ENCODE measurements at regions not wholly inside any gene's neighbourhood (a gene's known extent, or its start where the extent isn't known, plus 50 kb on each side); places are given as distances from the start of the nearest gene placed in this dataset.
"Not testable (repeated sequence)": the region's sequence is repeated elsewhere in the genome, so short reads cannot be mapped to it uniquely, and the experiment has no call there.

DNA sequence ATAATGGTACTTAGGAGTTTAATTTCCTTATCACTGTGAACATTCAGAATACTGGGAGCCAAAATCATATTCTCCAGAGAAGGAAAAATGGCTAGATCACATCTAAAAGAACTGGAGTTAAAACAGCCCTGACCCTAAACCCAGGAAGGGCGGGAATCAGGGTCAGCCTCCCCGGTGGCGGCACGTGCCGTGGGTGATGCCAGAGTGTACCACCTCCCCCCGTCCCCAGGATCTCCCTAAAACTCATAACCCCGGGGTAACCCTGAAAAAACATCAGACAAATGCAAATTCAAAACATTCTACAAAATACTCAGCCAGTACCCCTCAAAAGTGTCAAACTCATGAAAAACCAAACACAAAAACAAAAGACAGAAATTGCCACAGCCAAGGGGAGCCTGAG lies 148.3 kb downstream of the DLL1 start:
- no peak overlapping the region for H3K4me3 ChIP-seq (ENCODE audit: low read depth, low read length)
- TF ChIP-seq, protein P1, sequence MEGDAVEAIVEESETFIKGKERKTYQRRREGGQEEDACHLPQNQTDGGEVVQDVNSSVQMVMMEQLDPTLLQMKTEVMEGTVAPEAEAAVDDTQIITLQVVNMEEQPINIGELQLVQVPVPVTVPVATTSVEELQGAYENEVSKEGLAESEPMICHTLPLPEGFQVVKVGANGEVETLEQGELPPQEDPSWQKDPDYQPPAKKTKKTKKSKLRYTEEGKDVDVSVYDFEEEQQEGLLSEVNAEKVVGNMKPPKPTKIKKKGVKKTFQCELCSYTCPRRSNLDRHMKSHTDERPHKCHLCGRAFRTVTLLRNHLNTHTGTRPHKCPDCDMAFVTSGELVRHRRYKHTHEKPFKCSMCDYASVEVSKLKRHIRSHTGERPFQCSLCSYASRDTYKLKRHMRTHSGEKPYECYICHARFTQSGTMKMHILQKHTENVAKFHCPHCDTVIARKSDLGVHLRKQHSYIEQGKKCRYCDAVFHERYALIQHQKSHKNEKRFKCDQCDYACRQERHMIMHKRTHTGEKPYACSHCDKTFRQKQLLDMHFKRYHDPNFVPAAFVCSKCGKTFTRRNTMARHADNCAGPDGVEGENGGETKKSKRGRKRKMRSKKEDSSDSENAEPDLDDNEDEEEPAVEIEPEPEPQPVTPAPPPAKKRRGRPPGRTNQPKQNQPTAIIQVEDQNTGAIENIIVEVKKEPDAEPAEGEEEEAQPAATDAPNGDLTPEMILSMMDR (IDR thresholded peaks at IDR 0.05; ENCODE audit: low read depth, low read length, missing control alignments), result no peak
- in situ Hi-C loops (cut with HindIII; ENCODE audit: low sequenced_read_pairs), result loop anchor here (25.0 kb wide), 1 partner anchor 305 kb away; no protein-coding TSS in a partner anchor
- DNase-seq (ENCODE audit: low read depth), result no peak

DNA sequence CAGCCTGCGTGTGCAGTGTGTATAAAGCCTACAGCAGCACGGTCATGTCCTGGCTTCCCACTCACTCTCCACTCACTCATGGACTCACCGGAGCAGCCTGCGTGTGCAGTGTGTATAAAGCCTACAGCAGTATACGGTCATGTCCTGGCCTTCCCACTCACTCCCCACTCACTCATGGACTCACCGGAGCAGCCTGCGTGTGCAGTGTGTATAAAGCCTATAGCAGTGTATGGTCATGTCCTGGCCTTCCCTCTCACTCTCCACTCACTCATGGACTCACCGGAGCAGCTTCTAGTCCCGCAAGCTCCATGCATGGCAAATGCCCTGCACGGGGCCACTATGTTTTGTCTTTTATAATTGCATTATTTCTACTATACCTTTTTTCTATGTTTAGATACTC lies 149.8 kb downstream of the DLL1 start:
- DNase-seq (ENCODE audit: low read depth); H3K4me3 ChIP-seq (ENCODE audit: low read depth, low read length): not testable (repeated sequence)
- in situ Hi-C loops (cut with HindIII; ENCODE audit: low sequenced_read_pairs), result loop anchor here (25.0 kb wide), 1 partner anchor 304 kb away; no protein-coding TSS in a partner anchor

GRCh38 chr6:170140129-170140528 lies 150.7 kb downstream of the DLL1 start:
- in situ Hi-C loops (cut with HindIII; ENCODE audit: low sequenced_read_pairs), result loop anchor here (25.0 kb wide), 1 partner anchor 303 kb away; no protein-coding TSS in a partner anchor
- no peak overlapping the region for H3K4me3 ChIP-seq (ENCODE audit: low read depth, low read length)
- no peak for DNase-seq (ENCODE audit: low read depth)
- TF ChIP-seq, protein P1 (IDR thresholded peaks at IDR 0.05; ENCODE audit: low read depth, low read length, missing control alignments), result no peak

DNA sequence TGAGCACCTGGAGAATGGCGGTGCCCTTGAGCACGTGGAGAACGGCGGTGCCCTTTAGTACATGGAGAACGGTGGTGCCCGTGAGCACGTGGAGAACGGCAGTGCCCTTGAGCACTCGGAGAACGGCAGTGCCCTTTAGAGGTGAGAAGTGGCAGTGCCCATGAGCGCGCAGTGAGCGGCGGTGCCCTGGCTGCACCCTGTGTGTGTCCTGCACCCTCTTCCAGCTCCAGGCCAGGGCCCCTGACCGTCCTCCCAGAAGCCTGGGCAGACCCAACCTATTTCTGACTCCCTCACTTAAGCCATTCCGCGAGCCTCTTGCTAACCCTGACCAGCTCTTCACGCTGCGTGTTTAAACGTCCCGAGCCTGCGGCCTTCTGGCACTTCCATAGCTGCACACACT lies 151.3 kb downstream of the DLL1 start:
- in situ Hi-C loops (cut with HindIII; ENCODE audit: low sequenced_read_pairs), result loop anchor here (25.0 kb wide), 1 partner anchor 302 kb away; no protein-coding TSS in a partner anchor
- TF ChIP-seq, protein P1 (IDR thresholded peaks at IDR 0.05; ENCODE audit: low read depth, low read length, missing control alignments), result no peak
- DNase-seq (ENCODE audit: low read depth), result no peak
- no peak overlapping the region for H3K4me3 ChIP-seq (ENCODE audit: low read depth, low read length)

GRCh38 chr6:170139046-170139445 lies 151.8 kb downstream of the DLL1 start:
- not testable (repeated sequence) for DNase-seq (ENCODE audit: low read depth); H3K4me3 ChIP-seq (ENCODE audit: low read depth, low read length)
- in situ Hi-C loops (cut with HindIII; ENCODE audit: low sequenced_read_pairs), result loop anchor here (25.0 kb wide), 1 partner anchor 302 kb away; no protein-coding TSS in a partner anchor

DNA sequence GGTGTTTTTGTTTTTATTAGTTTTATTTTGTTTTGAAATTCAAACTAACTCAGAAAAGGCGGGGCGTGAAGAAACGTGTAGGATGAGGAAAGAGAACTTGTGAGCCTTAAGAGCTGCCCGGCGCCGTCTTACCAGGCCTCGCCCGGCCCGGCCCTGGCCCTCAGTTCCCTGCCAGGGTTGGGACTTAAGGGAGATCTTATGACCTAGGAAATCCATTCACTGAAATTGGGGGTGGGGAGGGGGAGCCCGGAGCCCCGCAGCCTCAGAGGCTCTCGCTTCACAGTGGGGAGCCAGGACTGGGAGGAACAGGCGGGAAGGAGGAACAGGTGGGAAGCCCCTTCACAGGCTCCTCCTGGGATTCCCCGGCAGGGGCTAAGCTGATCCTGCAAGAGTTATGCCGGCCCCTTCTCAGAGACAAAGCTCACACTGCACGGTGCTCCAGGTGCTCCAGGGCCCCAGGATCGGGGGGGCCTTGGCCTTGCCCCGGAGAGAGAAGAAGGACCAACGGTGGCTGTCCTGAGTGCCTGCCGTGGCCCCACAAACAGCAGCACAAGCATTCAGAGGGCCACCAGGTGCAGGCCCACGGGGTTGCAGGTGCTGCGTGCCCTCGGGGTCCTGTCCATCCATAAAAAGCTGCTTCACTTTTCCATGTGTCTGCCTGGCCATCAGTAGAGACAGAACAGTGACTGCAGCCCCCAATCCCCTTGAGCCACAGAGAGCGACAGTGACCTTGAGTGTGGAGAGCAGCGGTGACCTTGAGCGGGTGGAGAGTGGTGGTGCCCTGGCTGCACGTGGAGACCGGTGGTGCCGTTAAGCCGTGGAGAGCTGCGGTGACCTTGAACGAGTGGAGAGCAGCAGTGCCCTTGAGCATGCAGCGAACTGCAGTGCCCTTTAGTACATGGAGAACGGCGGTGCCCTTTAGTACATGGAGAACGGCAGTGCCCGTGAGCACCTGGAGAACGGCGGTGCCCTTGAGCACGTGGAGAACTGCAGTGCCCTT lies 152.7 kb downstream of the DLL1 start:
- in situ Hi-C loops (cut with HindIII; ENCODE audit: low sequenced_read_pairs), result loop anchor here (25.0 kb wide), 1 partner anchor 301 kb away; no protein-coding TSS in a partner anchor
- no peak for DNase-seq (ENCODE audit: low read depth)
- H3K4me3 ChIP-seq (ENCODE audit: low read depth, low read length), result no peak overlapping the region
- TF ChIP-seq, protein P1 (IDR thresholded peaks at IDR 0.05; ENCODE audit: low read depth, low read length, missing control alignments), result no peak

DNA sequence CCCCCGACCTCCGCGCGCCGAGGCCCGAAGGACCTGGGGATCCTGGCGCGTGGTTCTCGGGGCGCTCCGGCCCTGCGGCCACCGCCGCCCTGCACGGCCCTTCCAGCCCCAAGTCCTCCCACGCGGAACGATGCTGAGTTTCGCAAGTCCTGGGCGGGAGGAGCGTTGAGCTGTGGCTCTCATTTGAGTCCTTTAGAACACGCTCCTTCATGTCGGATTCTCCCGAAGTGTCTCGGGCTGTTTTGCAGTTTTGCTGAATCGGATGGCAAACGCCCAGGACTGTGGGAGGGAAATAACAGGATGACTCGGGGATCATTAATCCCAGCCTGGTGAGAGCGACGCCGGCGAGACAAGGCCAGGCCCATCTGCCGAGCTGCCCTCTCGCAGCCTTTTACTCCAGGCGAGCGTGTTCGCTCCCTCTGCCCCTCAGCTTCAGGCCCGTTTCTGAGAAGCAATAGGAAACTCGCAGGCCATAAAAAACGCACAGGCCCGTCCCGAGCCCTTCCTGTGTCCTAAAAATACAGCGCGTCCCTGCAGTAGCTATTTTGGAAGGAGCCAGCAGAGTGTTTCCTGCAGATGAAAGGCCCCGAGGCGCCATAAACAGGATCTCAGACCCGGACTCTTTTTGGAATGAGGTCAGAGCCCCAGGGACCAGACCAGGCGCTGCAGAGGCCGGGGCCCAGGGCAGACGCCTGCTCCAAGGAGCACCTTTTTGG lies 153.5 kb downstream of the DLL1 start:
- TF ChIP-seq, protein P1 (IDR thresholded peaks at IDR 0.05; ENCODE audit: low read depth, low read length, missing control alignments), result no peak
- DNase-seq (ENCODE audit: low read depth), result no peak
- in situ Hi-C loops (cut with HindIII; ENCODE audit: low sequenced_read_pairs), result loop anchor here (25.0 kb wide), 1 partner anchor 300 kb away; no protein-coding TSS in a partner anchor
- H3K4me3 ChIP-seq (ENCODE audit: low read depth, low read length), result no peak overlapping the region

Data from astrocyte of the cerebellum (primary cell).